GM21515 (cell line): ENCODE measurements at regions not wholly inside any gene's neighbourhood (a gene's known extent, or its start where the extent isn't known, plus 50 kb on each side); places are given as distances from the start of the nearest gene placed in this dataset.
A peak's percentile ranks its signal among the peaks of the same experiment; 100 is the strongest.
"Not testable (repeated sequence)": the region's sequence is repeated elsewhere in the genome, so short reads cannot be mapped to it uniquely, and the experiment has no call there.

ENCODE experiments used
- ATAC-seq: cut with Tn5 transposase; IDR thresholded peaks from one replicate; pipeline ENCODE4 v1.9.1; 2021; ENCODE audit not compliant: unreplicated experiment

GRCh38 chr3:110504901-110505300 lies 566.7 kb upstream of the NECTIN3 start:
- no peak for ATAC-seq

- ATAC-seq: no peak
Observed at GRCh38 chr3:110506890-110507289, 564.7 kb upstream of the NECTIN3 start.

- ATAC-seq: not testable (repeated sequence)
Observed at GRCh38 chr3:110507570-110507969, 564.0 kb upstream of the NECTIN3 start.

- no peak for ATAC-seq
Observed at GRCh38 chr3:110512961-110513360, 558.7 kb upstream of the NECTIN3 start.

- no peak for ATAC-seq
Observed at GRCh38 chr3:110518031-110518430, 553.6 kb upstream of the NECTIN3 start.

- ATAC-seq: no peak
Observed at GRCh38 chr3:110519071-110519470, 552.5 kb upstream of the NECTIN3 start.

GRCh38 chr3:110521019-110521418 lies 550.6 kb upstream of the NECTIN3 start:
- ATAC-seq: no peak

- not testable (repeated sequence) for ATAC-seq
Observed at GRCh38 chr3:110525558-110526064, 546.0 kb upstream of the NECTIN3 start.

GRCh38 chr3:110526777-110527727 lies 544.6 kb upstream of the NECTIN3 start:
- ATAC-seq: no peak

- no peak for ATAC-seq
Observed at GRCh38 chr3:110528305-110529121, 543.1 kb upstream of the NECTIN3 start.

GRCh38 chr3:110530902-110531301 lies 540.7 kb upstream of the NECTIN3 start:
- no peak for ATAC-seq

- no peak for ATAC-seq
Observed at GRCh38 chr3:110533089-110533488, 538.5 kb upstream of the NECTIN3 start.

- ATAC-seq: no peak
Observed at GRCh38 chr3:110542552-110543150, 529.0 kb upstream of the NECTIN3 start.

- no peak for ATAC-seq
Observed at GRCh38 chr3:110544730-110545129, 526.9 kb upstream of the NECTIN3 start.

GRCh38 chr3:110550511-110550910 lies 521.1 kb upstream of the NECTIN3 start:
- ATAC-seq: no peak

GRCh38 chr3:110562621-110563020 lies 509.0 kb upstream of the NECTIN3 start:
- ATAC-seq: no peak

GRCh38 chr3:110564674-110565073 lies 506.9 kb upstream of the NECTIN3 start:
- no peak for ATAC-seq

GRCh38 chr3:110567029-110567428 lies 504.6 kb upstream of the NECTIN3 start:
- no peak for ATAC-seq

- ATAC-seq: peak; percentile 79
Observed at GRCh38 chr3:110568246-110568645, 503.4 kb upstream of the NECTIN3 start.

GRCh38 chr3:110569073-110569472 lies 502.5 kb upstream of the NECTIN3 start:
- peak; percentile 69 for ATAC-seq

GRCh38 chr3:110575702-110576101 lies 495.9 kb upstream of the NECTIN3 start:
- ATAC-seq: no peak
